GM19351 (cell line): ENCODE measurements at regions not wholly inside any gene's neighbourhood (a gene's known extent, or its start where the extent isn't known, plus 50 kb on each side); places are given as distances from the start of the nearest gene placed in this dataset.

Experiments
- ATAC-seq: cut with Tn5 transposase; IDR thresholded peaks from one replicate; pipeline ENCODE4 v1.9.1; 2021; ENCODE audit warnings: mild to moderate bottlenecking, moderate library complexity; ENCODE audit not compliant: unreplicated experiment

DNA sequence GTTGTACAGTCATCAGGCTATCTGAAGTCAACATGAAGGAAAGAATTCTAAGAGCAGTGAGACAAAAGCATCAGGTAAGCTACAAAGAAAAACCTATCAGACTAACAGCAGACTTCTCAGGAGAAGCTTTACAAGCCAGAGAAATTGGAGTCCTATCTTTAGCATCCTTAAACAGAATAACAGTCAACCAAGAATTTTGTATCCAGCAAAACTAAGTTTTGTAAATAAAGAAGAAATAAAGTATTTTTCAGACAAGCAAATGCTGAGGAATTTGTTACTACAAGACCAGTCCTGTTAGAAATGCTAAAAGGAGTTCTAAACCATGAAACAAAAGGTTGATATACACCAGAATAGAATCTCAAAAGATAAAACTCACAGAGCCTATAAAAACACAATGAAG lies 501.2 kb downstream of the ZNF608 start:
- ATAC-seq, result no peak

GRCh38 chr5:124240732-124241131 lies 505.7 kb downstream of the ZNF608 start:
- no peak for ATAC-seq

DNA sequence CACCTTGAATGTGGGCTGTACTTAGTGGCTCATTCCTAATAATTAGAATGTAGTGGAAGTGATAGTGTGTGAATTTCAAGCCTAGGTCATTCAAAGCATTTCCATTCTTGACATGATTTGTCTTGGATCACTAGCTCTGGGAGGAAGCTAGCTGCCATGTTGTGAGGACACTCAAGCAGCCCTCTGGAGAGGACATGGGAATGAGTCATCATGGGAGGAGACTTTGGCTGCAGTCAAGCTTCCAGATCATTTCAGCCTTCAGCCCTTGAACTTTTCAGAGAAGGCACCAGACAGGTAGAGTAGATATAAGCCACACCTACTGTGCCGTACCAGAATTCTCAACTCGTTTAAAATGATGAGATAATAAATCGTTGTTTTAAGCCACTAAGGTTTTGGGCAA lies 506.9 kb downstream of the ZNF608 start:
- ATAC-seq, result no peak

GRCh38 chr5:124238350-124238749 lies 508.1 kb downstream of the ZNF608 start:
- ATAC-seq, result no peak

DNA sequence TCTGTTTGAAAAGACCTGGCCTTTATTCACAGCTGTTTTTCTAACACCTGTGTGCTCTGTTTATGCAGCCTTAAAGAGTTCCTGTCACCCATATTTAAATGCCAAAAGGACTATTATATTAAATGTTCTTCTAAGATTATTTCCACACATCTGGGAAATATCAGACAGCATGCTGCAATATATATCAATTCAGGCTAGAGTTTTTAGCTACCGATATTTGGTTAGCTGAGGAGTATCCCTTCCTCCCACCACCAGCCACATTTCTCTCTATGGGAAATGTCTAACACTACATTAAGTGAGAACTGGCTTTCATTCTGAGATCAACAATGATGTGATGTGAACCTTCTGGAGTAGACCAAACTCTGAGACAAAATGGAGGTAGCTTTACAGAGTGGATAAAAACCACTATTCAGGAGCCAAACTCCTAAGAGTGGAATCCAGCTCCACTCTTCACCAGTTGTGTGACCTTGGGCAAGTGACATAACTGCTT lies 509.2 kb downstream of the ZNF608 start:
- ATAC-seq, result no peak

DNA sequence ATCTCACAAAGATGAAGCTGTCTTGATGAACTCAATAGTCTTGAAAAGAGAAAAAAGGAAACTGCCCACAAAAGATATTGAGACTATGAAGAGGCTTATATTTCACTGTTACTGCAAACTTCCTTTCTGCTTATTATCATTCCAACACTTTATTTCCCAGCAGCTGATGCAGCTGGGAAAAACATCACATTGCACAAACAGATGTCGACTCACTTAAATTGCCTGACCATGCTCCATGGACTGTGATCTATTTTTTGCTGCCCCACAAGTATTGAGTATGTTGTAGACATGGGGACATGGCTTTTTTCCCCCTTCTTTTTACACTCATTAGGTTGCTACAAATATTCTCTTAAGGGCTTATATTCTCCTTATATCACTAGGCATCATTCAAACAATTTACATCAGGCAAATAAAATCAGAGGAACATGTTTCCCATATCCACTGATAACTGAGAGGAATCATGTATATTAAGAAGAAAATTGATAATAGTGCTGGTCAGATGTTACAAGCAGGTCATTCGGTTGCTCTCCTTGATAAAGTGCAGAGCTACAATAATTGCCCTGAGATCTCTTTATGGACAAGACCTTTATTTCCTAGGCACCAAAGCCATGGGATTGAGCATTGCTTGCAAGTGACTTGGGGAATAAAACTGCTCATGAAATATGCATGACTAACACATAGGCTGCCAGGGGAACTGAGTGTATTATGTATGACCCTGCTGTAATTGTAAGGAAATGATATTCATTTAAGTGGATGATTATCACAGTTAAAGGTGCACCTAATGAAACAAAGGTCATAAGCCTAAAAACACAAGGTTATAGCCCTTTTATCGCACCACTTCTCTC lies 509.9 kb downstream of the ZNF608 start:
- ATAC-seq, result no peak

DNA sequence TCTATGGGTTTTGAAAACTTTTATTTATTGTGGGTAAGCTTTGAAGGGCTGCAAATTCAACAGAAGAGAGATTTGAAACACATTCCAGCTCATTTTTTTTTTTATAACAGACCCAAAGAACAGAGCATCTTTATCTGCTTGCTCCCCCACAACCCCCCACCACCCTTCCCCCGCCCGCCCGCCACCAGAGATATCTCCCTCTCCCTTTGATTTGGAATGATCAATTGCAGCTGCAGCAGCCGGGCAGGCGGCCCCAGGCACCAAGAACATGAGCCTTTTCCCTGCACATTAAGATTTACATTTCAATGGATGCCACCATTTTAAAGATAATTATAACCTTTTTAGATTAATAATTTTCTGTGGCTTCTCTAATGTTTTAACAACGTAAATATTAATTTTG lies 510.9 kb downstream of the ZNF608 start:
- no peak for ATAC-seq

GRCh38 chr5:124234770-124235562 lies 511.5 kb downstream of the ZNF608 start:
- ATAC-seq, result no peak

- no peak for ATAC-seq
Observed at GRCh38 chr5:124234022-124234769, 512.2 kb downstream of the ZNF608 start.

GRCh38 chr5:124232515-124232914 lies 513.9 kb downstream of the ZNF608 start:
- ATAC-seq, result no peak

DNA sequence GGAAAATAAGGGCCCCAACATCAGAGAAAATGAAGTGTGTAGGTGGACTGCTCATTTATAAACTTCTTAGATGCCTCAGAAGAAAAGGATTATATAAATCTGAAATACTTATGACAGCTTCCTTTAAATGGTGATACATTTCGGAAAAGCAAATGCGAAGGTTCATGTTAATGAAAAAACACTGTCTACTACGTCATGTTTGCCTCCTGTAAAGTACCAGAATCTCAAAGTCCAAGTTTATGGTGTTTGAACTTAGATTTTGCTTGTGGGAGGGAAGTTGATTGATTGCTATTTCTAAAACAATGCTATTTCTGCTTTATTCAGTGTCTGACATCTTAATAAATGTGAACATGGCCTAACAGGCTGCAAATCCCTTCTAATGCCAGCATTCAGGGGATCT lies 514.6 kb downstream of the ZNF608 start:
- no peak for ATAC-seq

DNA sequence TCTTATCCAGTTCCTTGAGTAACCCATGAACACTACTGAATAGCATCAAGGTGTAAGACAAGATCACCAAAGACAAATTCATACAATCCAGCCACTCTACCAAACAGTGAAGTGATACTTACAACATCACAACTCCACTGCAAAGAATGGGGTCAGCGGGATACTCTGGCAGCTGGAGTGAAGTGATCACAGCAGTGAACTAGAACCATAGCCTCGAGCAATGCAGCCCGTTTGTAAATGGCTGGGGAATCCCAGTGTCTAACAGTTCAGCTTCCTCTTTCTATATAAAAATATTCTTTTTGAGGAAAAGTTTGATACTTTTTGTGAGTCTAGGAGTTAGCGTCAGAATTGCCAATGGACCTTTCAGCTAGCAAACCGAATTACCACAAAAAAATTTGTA lies 515.2 kb downstream of the ZNF608 start:
- no peak for ATAC-seq

DNA sequence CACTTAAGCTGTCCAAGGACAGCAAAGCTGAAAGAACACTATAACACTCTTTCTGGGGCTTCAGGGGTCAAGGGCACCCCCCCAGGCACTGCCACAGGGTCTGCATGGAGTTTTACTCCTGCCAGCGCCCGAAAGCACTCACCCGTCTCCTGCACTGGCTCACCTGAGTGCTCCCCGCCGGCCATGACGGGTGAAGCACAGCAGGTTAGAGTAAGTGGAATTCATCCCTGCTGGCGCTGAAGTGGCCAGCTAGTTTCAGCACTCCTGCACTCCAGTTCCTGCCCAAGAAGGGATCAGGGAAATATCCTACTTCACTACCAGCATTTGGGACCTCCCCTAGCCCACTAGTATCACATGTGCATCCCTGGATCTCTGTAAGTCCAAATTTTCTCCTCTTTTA lies 516.0 kb downstream of the ZNF608 start:
- no peak for ATAC-seq

DNA sequence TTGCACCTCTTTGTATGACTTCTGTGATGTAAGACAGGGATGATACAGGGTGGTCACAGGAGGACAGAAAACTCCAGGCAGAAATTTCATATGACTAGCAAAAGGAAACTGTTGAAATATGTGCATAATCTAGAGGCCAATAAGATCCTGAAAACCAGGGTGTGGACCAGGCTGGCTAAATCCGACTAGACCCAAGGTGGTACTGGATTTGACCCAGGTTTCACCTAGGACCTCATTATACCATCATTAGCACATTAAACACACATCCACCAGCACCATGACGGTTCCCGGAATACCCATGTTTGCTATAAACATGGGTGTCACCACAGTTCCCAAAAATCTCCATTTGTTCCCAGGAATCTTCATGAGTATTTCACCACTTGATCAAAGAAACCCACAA lies 517.1 kb downstream of the ZNF608 start:
- no peak for ATAC-seq

- ATAC-seq, result no peak
Observed at GRCh38 chr5:124227914-124228313, 518.5 kb downstream of the ZNF608 start.

DNA sequence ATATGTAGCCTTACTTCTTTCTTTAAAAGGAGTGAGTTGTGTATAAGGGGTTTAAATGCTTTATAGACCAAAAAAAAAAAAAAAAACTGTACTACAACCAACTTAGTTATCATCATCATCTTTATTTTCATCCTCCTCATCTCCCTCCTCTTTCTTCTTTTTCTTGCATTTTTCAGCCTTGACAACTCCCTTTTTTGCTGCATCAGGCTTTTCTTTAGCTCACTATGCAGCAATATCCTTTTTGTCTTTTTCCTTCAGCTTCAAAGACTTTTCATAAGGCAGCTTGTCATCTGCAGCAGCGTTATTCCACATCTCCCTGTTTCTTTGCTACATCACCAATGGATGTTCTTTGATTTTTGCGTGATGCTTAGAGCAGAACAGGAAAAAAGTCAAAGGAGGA lies 526.0 kb downstream of the ZNF608 start:
- no peak for ATAC-seq

DNA sequence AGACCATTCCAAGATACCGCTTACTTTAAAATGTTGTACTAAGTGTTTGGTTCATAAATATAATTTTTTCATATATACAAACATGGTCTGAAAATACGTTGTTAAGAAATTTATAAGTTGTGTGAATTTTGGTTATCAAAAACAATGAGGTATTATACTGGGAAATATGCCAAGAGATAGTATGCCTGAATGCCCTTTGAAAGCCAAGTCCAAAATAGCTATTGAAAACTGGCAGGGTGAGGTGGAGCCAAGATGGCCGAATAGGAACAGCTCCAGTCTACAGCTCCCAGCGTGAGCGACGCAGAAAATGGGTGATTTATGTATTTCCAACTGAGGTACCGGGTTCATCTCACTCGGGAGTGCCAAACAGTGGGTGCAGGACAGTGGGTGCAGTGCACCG lies 533.5 kb downstream of the ZNF608 start:
- no peak for ATAC-seq

DNA sequence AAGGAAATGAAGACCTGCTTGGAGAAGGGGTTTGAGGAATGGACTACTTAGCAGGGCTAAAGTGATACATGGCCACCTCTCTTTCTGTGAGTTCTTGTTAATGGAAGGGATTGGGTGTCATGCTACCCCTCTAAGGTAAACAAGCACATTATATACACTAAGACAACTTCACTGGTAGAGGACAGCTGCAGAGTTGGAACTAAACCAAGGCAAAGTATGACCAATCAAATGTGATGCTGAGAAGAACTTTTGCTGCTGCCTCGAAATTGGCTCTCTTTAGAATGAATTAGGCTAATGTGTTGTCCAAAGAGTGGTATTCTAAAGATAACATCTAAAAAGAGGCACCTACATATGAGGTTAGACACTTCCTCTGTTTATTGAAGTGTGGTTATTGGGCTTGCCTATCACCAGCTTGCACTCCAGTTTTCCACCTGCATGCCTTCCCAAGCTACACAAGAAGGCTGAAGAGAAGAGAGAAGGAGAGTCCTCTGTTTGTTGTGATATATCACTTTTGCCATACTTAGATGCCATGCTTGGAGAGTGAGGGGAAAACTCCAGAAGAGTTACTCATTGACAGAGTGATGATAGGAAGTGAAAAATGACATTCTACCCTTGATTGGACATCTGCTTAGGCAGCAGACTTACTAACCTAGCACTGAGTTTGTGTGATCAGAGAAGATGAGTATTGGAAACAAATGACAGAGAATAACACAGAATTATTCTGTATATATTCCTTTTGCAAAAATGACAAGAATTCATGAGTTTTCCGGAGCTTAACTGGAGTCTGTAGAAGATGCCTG lies 536.1 kb downstream of the ZNF608 start:
- ATAC-seq, result no peak

DNA sequence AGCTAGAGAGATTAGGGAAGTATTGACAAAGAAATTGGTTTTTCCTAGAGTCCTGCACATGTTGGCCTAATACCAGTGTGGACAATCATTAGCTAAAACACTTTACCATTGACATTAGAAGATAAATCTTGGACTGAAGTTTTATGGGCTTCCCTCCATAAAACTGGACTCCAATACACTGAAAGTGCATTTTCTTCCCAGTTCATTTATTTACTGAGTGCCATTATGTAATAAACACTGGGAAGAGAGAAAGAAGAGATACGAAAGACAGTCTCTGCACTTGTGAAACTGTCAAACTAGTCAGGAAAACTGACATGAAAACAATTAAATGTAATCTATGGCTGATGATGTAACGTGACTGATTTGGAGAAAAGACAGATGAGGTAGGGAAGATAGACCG lies 539.3 kb downstream of the ZNF608 start:
- ATAC-seq, result no peak

- no peak for ATAC-seq
Observed at GRCh38 chr5:124206540-124206939, 539.9 kb downstream of the ZNF608 start.

DNA sequence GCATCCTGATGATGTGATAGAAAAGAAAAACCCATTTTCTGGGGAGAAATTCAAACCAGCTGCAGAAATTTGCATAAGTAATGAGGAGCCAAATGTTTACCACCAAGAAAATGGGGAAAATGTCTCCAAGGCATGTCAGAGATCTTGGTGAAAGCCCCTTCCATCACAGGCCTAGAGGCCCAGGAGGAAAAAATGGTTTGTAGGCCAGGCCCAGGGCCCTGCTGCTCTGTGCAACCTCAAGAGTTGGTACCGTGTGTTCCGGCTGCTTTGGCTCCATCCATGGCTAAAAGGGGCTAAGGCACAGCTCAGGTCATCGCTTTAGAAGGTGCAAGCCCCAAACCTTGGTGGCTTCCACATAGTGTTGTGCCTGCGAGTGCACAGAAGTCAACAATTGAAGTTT lies 543.1 kb downstream of the ZNF608 start:
- no peak for ATAC-seq
